Activated CD8-positive, alpha-beta T cell treated with anti-CD3 and anti-CD28 coated beads for 36 hours (primary cell): ENCODE measurements at regions not wholly inside any gene's neighbourhood (a gene's known extent, or its start where the extent isn't known, plus 50 kb on each side); places are given as distances from the start of the nearest gene placed in this dataset.

Experiments
- ATAC-seq: fragments of 200-7000 bp; cut with Tn5 transposase; one replicate; pipeline ENCODE4 v1.10.0; 2021; ENCODE audit warnings: mild to moderate bottlenecking, moderate library complexity
- CTCF ChIA-PET: fragments of 350-600 bp; sonication (Branson Sonifier 250); formaldehyde crosslinking; loops from one replicate; lab custom pipeline; 2021; ENCODE audit warnings: antibody characterized with exemption; lab: Charles Lee
- POLR2A ChIA-PET: fragments of 350-600 bp; sonication (Branson Sonifier 250); formaldehyde crosslinking; loops from one replicate; lab custom pipeline; 2021; ENCODE audit warnings: antibody characterized with exemption; lab: Charles Lee
- DNase-seq: peaks from one replicate; pipeline ENCODE4 v3.0.0-alpha.2; 2020
- H3K27ac Mint-ChIP-seq: one replicate; pipeline ENCODE4 v1.8.0; 2021; ENCODE audit warnings: mild to moderate bottlenecking, mixed read lengths
- H3K27me3 Mint-ChIP-seq: one replicate; pipeline ENCODE4 v1.8.0; 2021; ENCODE audit warnings: mixed read lengths
- H3K36me3 Mint-ChIP-seq: one replicate; pipeline ENCODE4 v1.8.0; 2021; ENCODE audit warnings: low read depth, mixed read lengths
- H3K4me1 Mint-ChIP-seq: one replicate; pipeline ENCODE4 v1.8.0; 2021; ENCODE audit warnings: low read depth, mixed read lengths
- H3K4me3 Mint-ChIP-seq: one replicate; pipeline ENCODE4 v1.8.0; 2021; ENCODE audit warnings: mild to moderate bottlenecking, moderate library complexity, mixed read lengths
- H3K9me3 Mint-ChIP-seq: one replicate; pipeline ENCODE4 v1.8.0; 2021; ENCODE audit warnings: mixed read lengths
- CTCF ChIP-seq: fragments of 200-600 bp; IDR thresholded peaks from one replicate; pipeline ENCODE4 v1.8.0; 2022; ENCODE audit warnings: antibody characterized with exemption, mild to moderate bottlenecking
- intact Hi-C: fragments of 100-400 bp; cut with micrococcal nuclease; formaldehyde crosslinking; loops from one replicate; pipeline ENCODE4 v1.10.0; 2022

GRCh38 chr6:155623450-155624178 is 168.0 kb upstream of the NOX3 start:
- POLR2A ChIA-PET, result no interaction called here
- Mint-ChIP-seq H3K27ac (no peak overlapping the region), H3K9me3 (no peaks in the 10 kb centered on the region), H3K4me1 (peaks cover 5% of the 10 kb centered on the region), H3K27me3 (no peaks in the 10 kb centered on the region), H3K4me3 (no peak overlapping the region), H3K36me3 (no peaks in the 10 kb centered on the region)
- CTCF ChIA-PET, result no interaction called here
- no peak for TF ChIP-seq CTCF
- ATAC-seq (no peak), DNase-seq (no peak)
- intact Hi-C loops, result no loop called here

GRCh38 chr6:155614606-155615005 is 159.0 kb upstream of the NOX3 start:
- Mint-ChIP-seq H3K4me3 (no peak overlapping the region), H3K36me3 (no peaks in the 10 kb centered on the region), H3K9me3 (peaks cover 22% of the 10 kb centered on the region), H3K27ac (no peak overlapping the region), H3K4me1 (no peaks in the 10 kb centered on the region), H3K27me3 (no peaks in the 10 kb centered on the region)
- intact Hi-C loops, result no loop called here
- DNase-seq (no peak), ATAC-seq (no peak)
- no peak for TF ChIP-seq CTCF
- ChIA-PET POLR2A (no interaction called here), CTCF (no interaction called here)

GRCh38 chr6:155611742-155612141 is 156.1 kb upstream of the NOX3 start:
- TF ChIP-seq CTCF, result no peak
- Mint-ChIP-seq H3K36me3 (no peaks in the 10 kb centered on the region), H3K27ac (no peak overlapping the region), H3K4me1 (no peaks in the 10 kb centered on the region), H3K9me3 (peaks cover 22% of the 10 kb centered on the region), H3K4me3 (no peak overlapping the region), H3K27me3 (no peaks in the 10 kb centered on the region)
- ChIA-PET POLR2A (no interaction called here), CTCF (no interaction called here)
- no peak for DNase-seq
- intact Hi-C loops, result no loop called here
- ATAC-seq, result no peak

- DNase-seq (no peak), ATAC-seq (no peak)
- H3K9me3 Mint-ChIP-seq, result no peaks in the 10 kb centered on the region
- H3K27ac Mint-ChIP-seq, result no peak overlapping the region
- H3K27me3 Mint-ChIP-seq, result no peaks in the 10 kb centered on the region
- H3K36me3 Mint-ChIP-seq, result no peaks in the 10 kb centered on the region
- POLR2A ChIA-PET, result no interaction called here
- no peak overlapping the region for H3K4me3 Mint-ChIP-seq
- CTCF ChIA-PET, result no interaction called here
- TF ChIP-seq CTCF, result no peak
- intact Hi-C loops, result no loop called here
- H3K4me1 Mint-ChIP-seq, result no peaks in the 10 kb centered on the region
Observed at GRCh38 chr6:155604991-155605390, 149.4 kb upstream of the NOX3 start.

- H3K9me3 Mint-ChIP-seq, result no peaks in the 10 kb centered on the region
- no peak overlapping the region for H3K27ac Mint-ChIP-seq
- intact Hi-C loops, result no loop called here
- H3K27me3 Mint-ChIP-seq, result peaks cover 2% of the 10 kb centered on the region
- H3K4me1 Mint-ChIP-seq, result no peaks in the 10 kb centered on the region
- ChIA-PET POLR2A (no interaction called here), CTCF (no interaction called here)
- no peaks in the 10 kb centered on the region for H3K36me3 Mint-ChIP-seq
- no peak overlapping the region for H3K4me3 Mint-ChIP-seq
- TF ChIP-seq CTCF, result no peak
- DNase-seq (no peak), ATAC-seq (no peak)
Observed at GRCh38 chr6:155599561-155599960, 143.9 kb upstream of the NOX3 start.
